PC-9 (cell line): ENCODE measurements at regions not wholly inside any gene's neighbourhood (a gene's known extent, or its start where the extent isn't known, plus 50 kb on each side); places are given as distances from the start of the nearest gene placed in this dataset.

Experiments
- BruUV-seq: library from RNA; stranded (reverse); fragments of 400-500 nt; replicated peaks from 2 replicates; lab custom pipeline; 2021; lab: Mats Ljungman, UMichigan
- CTCF ChIA-PET: fragments of 300-600 bp; sonication (Branson Sonifier 250); formaldehyde crosslinking; loops from one replicate; lab custom pipeline; 2022; ENCODE audit warnings: antibody characterized with exemption; lab: Charles Lee
- POLR2A ChIA-PET: fragments of 300-600 bp; sonication (Branson Sonifier 250); formaldehyde crosslinking; loops from one replicate; lab custom pipeline; 2022; ENCODE audit warnings: antibody characterized with exemption; ENCODE audit not compliant: unreplicated experiment; lab: Charles Lee
- DNase-seq, 2 experiments: peaks; one replicate each; pipeline versions ENCODE4 v3.0.0 to v3.0.0-alpha.2; 2015 to 2022; ENCODE audit warnings: mixed read lengths in 1 of 2
- H2AFZ ChIP-seq: fragments of 200-600 bp; sonication (generic); 2 replicates; pipeline ENCODE4 v1.8.1; 2017; ENCODE audit warnings: antibody characterized with exemption
- H3F3A ChIP-seq: fragments of 200-600 bp; sonication (generic); 2 replicates; pipeline ENCODE4 v1.8.1; 2017; ENCODE audit warnings: antibody characterized with exemption, mild to moderate bottlenecking, low read depth; ENCODE audit not compliant: insufficient read depth
- H3K27ac ChIP-seq: fragments of 200-600 bp; sonication (generic); 2 replicates; pipeline ENCODE4 v1.6.1; 2016; ENCODE audit warnings: mixed run types
- H3K27me3 ChIP-seq: fragments of 200-600 bp; sonication (generic); 2 replicates; pipeline ENCODE4 v1.6.1; 2016; ENCODE audit warnings: low read depth, mixed run types; ENCODE audit not compliant: insufficient read depth
- H3K36me3 ChIP-seq: fragments of 200-600 bp; sonication (generic); 2 replicates; pipeline ENCODE4 v1.6.1; 2016; ENCODE audit warnings: low read depth, mixed run types
- H3K4me1 ChIP-seq: fragments of 200-600 bp; sonication (generic); replicated peaks from 2 replicates; pipeline ENCODE4 v1.6.1; 2016; ENCODE audit warnings: mixed run types; ENCODE audit not compliant: insufficient read depth
- H3K4me2 ChIP-seq: fragments of 200-600 bp; sonication (generic); 2 replicates; pipeline ENCODE4 v1.6.1; 2017; ENCODE audit warnings: mixed run types
- H3K4me3 ChIP-seq: fragments of 200-600 bp; sonication (generic); 2 replicates; pipeline ENCODE4 v1.6.1; 2016; ENCODE audit warnings: mixed run types
- H3K79me2 ChIP-seq: fragments of 200-600 bp; sonication (generic); 2 replicates; pipeline ENCODE4 v1.6.1; 2017; ENCODE audit warnings: low read depth, mixed run types
- H3K9me2 ChIP-seq: fragments of 200-600 bp; sonication (generic); 2 replicates; pipeline ENCODE4 v1.8.1; 2017; ENCODE audit warnings: mild to moderate bottlenecking; ENCODE audit not compliant: insufficient read depth
- H3K9me3 ChIP-seq: fragments of 200-600 bp; sonication (generic); 2 replicates; pipeline ENCODE4 v1.8.1; 2016; ENCODE audit warnings: low read depth; ENCODE audit not compliant: insufficient read depth
- H4K20me1 ChIP-seq: fragments of 200-600 bp; sonication (generic); 2 replicates; pipeline ENCODE4 v1.8.1; 2017; ENCODE audit not compliant: insufficient read depth
- EZH2 ChIP-seq: fragments of 200-600 bp; sonication (generic); IDR thresholded peaks from 2 replicates; pipeline ENCODE4 v1.8.0; 2017; ENCODE audit warnings: antibody characterized with exemption, low read depth
- intact Hi-C: fragments of 100-400 bp; cut with micrococcal nuclease; formaldehyde crosslinking; loops from one replicate; pipeline ENCODE4 v1.10.0; 2022; ENCODE audit not compliant: unreplicated experiment
- TF ChIP-seq, protein P1 (sequence below): fragments of 200-600 bp; sonication (generic); conservative IDR thresholded peaks from 2 replicates; pipeline ENCODE4 v1.6.1; 2017; ENCODE audit warnings: mixed run types, antibody characterized with exemption, mild to moderate bottlenecking, moderate library complexity

DNA sequence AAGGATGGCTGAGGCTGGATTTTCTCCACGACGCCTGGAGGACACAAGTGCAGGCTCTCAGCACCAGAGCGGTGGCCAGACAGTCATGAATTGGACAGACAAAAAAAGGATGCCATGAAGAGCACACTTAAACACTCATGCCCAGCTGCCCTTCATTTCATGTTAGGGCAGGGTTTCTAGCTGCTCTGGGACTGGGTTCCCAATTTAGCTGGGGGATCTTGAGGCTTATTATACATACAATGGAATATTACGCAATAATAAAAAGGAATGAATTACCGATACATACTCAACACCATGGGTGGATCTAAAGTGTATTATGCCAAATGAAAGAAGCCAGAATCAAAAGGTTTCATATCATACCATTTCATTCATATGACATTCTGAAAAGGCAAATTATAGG is 512.1 kb upstream of the LRRC4C start:
- H3K9me2 ChIP-seq, result 0 out of 2 replicates have a peak, but pooled peaks cover 4% of the 10 kb centered on the region
- no peaks in the 10 kb centered on the region for H3K27me3 ChIP-seq
- no peaks in the 10 kb centered on the region for H3K79me2 ChIP-seq
- intact Hi-C loops, result no loop called here
- ChIA-PET CTCF (no interaction called here), POLR2A (no interaction called here)
- no peak for TF ChIP-seq EZH2
- TF ChIP-seq, protein P1, sequence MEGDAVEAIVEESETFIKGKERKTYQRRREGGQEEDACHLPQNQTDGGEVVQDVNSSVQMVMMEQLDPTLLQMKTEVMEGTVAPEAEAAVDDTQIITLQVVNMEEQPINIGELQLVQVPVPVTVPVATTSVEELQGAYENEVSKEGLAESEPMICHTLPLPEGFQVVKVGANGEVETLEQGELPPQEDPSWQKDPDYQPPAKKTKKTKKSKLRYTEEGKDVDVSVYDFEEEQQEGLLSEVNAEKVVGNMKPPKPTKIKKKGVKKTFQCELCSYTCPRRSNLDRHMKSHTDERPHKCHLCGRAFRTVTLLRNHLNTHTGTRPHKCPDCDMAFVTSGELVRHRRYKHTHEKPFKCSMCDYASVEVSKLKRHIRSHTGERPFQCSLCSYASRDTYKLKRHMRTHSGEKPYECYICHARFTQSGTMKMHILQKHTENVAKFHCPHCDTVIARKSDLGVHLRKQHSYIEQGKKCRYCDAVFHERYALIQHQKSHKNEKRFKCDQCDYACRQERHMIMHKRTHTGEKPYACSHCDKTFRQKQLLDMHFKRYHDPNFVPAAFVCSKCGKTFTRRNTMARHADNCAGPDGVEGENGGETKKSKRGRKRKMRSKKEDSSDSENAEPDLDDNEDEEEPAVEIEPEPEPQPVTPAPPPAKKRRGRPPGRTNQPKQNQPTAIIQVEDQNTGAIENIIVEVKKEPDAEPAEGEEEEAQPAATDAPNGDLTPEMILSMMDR, result no peak
- no peak overlapping the region for H3K27ac ChIP-seq
- H3K4me2 ChIP-seq, result no peak overlapping the region
- H2AFZ ChIP-seq, result no peak overlapping the region
- H3K4me1 ChIP-seq, result no peaks in the 10 kb centered on the region
- BruUV-seq, result no TSS peak
- no peak for DNase-seq
- H3K36me3 ChIP-seq, result no peaks in the 10 kb centered on the region
- no peaks in the 10 kb centered on the region for H4K20me1 ChIP-seq
- H3K9me3 ChIP-seq, result no peaks in the 10 kb centered on the region
- H3K4me3 ChIP-seq, result no peak overlapping the region
- H3F3A ChIP-seq, result no peaks in the 10 kb centered on the region

DNA sequence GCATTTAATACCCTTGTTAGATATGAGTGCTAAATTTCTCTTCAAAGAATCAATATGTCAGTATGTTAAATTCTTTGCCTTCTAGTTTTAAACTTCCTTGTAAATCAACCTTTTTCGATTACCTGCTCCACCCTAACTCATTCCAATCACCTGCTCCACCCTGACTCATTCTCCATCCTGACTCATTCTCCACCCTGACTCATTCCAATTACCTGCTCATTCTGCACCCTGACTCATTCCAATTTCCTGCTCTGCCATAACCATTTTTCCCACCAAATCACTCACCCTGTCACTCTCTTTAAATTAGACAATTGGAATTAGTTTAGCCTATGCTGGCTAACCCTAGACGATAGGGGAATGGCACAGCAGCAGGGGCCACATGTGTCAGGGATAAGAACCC is 519.5 kb upstream of the LRRC4C start:
- Histone ChIP-seq H3K27me3 (no peaks in the 10 kb centered on the region), H3K4me2 (no peak overlapping the region), H3K9me2 (no peaks in the 10 kb centered on the region), H4K20me1 (no peaks in the 10 kb centered on the region), H3F3A (no peaks in the 10 kb centered on the region), H3K79me2 (no peaks in the 10 kb centered on the region), H3K4me1 (no peaks in the 10 kb centered on the region), H2AFZ (no peak overlapping the region), H3K36me3 (no peaks in the 10 kb centered on the region), H3K9me3 (no peaks in the 10 kb centered on the region), H3K27ac (no peak overlapping the region), H3K4me3 (no peak overlapping the region)
- no TSS peak for BruUV-seq
- ChIA-PET POLR2A (no interaction called here), CTCF (no interaction called here)
- TF ChIP-seq, protein P1, result no peak
- no peak for TF ChIP-seq EZH2
- intact Hi-C loops, result no loop called here
- no peak for DNase-seq

DNA sequence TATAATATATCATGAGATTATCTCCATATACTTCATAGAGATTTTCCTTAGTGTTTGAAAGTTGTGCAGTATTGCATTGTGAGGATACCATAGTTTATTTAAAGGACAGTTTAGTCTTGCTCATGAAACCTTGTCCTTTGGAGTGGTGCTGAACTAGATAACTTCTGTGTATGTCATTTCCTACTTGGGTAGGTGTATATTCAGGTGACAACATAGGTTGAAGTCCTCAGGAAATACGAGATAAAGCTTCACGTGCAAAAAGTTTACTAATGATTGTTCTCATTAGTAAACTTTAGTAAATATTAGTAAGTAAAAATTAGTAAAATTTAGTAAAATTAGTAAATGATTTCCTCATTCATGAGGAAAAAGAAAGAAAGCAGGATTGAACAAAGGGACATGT is 521.3 kb upstream of the LRRC4C start:
- ChIA-PET POLR2A (no interaction called here), CTCF (no interaction called here)
- H3K27me3 ChIP-seq, result no peaks in the 10 kb centered on the region
- no peaks in the 10 kb centered on the region for H3K9me2 ChIP-seq
- intact Hi-C loops, result no loop called here
- TF ChIP-seq, protein P1, result no peak
- TF ChIP-seq EZH2, result no peak
- H3K36me3 ChIP-seq, result no peaks in the 10 kb centered on the region
- H4K20me1 ChIP-seq, result no peaks in the 10 kb centered on the region
- H3K9me3 ChIP-seq, result no peaks in the 10 kb centered on the region
- H3F3A ChIP-seq, result no peaks in the 10 kb centered on the region
- H2AFZ ChIP-seq, result no peak overlapping the region
- H3K4me1 ChIP-seq, result no peaks in the 10 kb centered on the region
- H3K4me3 ChIP-seq, result no peak overlapping the region
- no peak overlapping the region for H3K4me2 ChIP-seq
- no peak overlapping the region for H3K27ac ChIP-seq
- BruUV-seq, result no TSS peak
- DNase-seq, result no peak
- no peaks in the 10 kb centered on the region for H3K79me2 ChIP-seq
